Mesenchymal stem cell (in vitro differentiated cells and primary cell): ENCODE measurements at regions not wholly inside any gene's neighbourhood (a gene's known extent, or its start where the extent isn't known, plus 50 kb on each side); places are given as distances from the start of the nearest gene placed in this dataset.

ENCODE experiments used
- DNase-seq: peaks from one replicate; pipeline ENCODE4 v3.0.0-alpha.2; 2013
- H2AFZ ChIP-seq: one replicate; pipeline ENCODE4 v1.6.1; 2013; ENCODE audit warnings: low read depth, mild to moderate bottlenecking, control low read depth, inconsistent platforms, low read length, moderate library complexity
- H2AK5ac ChIP-seq: 2 replicates; pipeline ENCODE4 v1.6.1; 2013; ENCODE audit warnings: low read length, moderate library complexity, mild to moderate bottlenecking, inconsistent platforms; ENCODE audit not compliant: severe bottlenecking
- H2BK120ac ChIP-seq: one replicate; pipeline ENCODE4 v1.6.1; 2013; ENCODE audit warnings: low read depth, mild to moderate bottlenecking, inconsistent platforms, low read length, moderate library complexity
- H2BK12ac ChIP-seq, 2 experiments: one replicate each; pipeline ENCODE4 v1.6.1; 2013; ENCODE audit warnings: inconsistent platforms in 2 of 2, low read length in 2 of 2, mild to moderate bottlenecking in 2 of 2, moderate library complexity in 2 of 2, control low read depth in 1 of 2
- H2BK15ac ChIP-seq: one replicate; pipeline ENCODE4 v1.6.1; 2013; ENCODE audit warnings: mild to moderate bottlenecking, low read depth, inconsistent platforms; ENCODE audit not compliant: poor library complexity, severe bottlenecking
- H2BK5ac ChIP-seq: 2 replicates; pipeline ENCODE4 v1.6.1; 2013; ENCODE audit warnings: low read depth, mild to moderate bottlenecking, low read length, control low read depth, inconsistent platforms; ENCODE audit not compliant: poor library complexity, severe bottlenecking
- H3K14ac ChIP-seq, 2 experiments: one replicate each; pipeline ENCODE4 v1.6.1; 2013; ENCODE audit warnings: inconsistent platforms in 2 of 2, low read length in 2 of 2, control low read depth in 1 of 2, mild to moderate bottlenecking in 1 of 2, moderate library complexity in 1 of 2
- H3K18ac ChIP-seq, 2 experiments: one replicate each; pipeline ENCODE4 v1.6.1; 2013; ENCODE audit warnings: inconsistent platforms in 2 of 2, low read length in 2 of 2, control low read depth in 1 of 2, low read depth in 1 of 2, mild to moderate bottlenecking in 1 of 2
- H3K23ac ChIP-seq, 2 experiments: one replicate each; pipeline ENCODE4 v1.6.1; 2013; ENCODE audit warnings: inconsistent platforms in 2 of 2, low read length in 2 of 2, mild to moderate bottlenecking in 2 of 2, moderate library complexity in 2 of 2, control low read depth in 1 of 2
- H3K27ac ChIP-seq: 2 replicates; pipeline ENCODE4 v1.5.1; 2013; ENCODE audit warnings: mild to moderate bottlenecking, moderate library complexity, low read length, control low read depth, inconsistent platforms; ENCODE audit not compliant: poor library complexity, severe bottlenecking
- H3K27me3 ChIP-seq, 2 experiments: 2 replicates each; pipeline versions ENCODE4 v1.6.1 to v1.7.0; 2013; ENCODE audit warnings: low read length in 2 of 2, mild to moderate bottlenecking in 2 of 2, moderate library complexity in 2 of 2, control low read depth in 1 of 2, inconsistent platforms in 1 of 2; ENCODE audit not compliant: control insufficient read depth in 1 of 2, insufficient read depth in 1 of 2
- H3K36me3 ChIP-seq, 2 experiments: 2 replicates each; pipeline versions ENCODE4 v1.6.1 to v1.7.0; 2013; ENCODE audit warnings: low read length in 2 of 2, control low read depth in 1 of 2, inconsistent platforms in 1 of 2, low read depth in 1 of 2, mild to moderate bottlenecking in 1 of 2; ENCODE audit not compliant: insufficient read depth in 2 of 2, control insufficient read depth in 1 of 2
- H3K4ac ChIP-seq, 2 experiments: one replicate each; pipeline ENCODE4 v1.6.1; 2013; ENCODE audit warnings: inconsistent platforms in 2 of 2, low read length in 2 of 2, mild to moderate bottlenecking in 2 of 2, moderate library complexity in 2 of 2, control low read depth in 1 of 2, low read depth in 1 of 2
- H3K4me1 ChIP-seq: 2 replicates; pipeline ENCODE4 v1.6.1; 2013; ENCODE audit warnings: low read depth, low read length, control low read depth; ENCODE audit not compliant: control insufficient read depth, insufficient read depth
- H3K4me2 ChIP-seq: 2 replicates; pipeline ENCODE4 v1.6.1; 2013; ENCODE audit warnings: low read length, mild to moderate bottlenecking, inconsistent platforms; ENCODE audit not compliant: poor library complexity, severe bottlenecking
- H3K4me3 ChIP-seq, 2 experiments: 2 replicates each; pipeline versions ENCODE4 v1.5.1 to v1.7.0; 2013; ENCODE audit warnings: low read length in 2 of 2, mild to moderate bottlenecking in 2 of 2, control low read depth in 1 of 2, low read depth in 1 of 2; ENCODE audit not compliant: insufficient read depth in 1 of 2
- H3K79me1 ChIP-seq: replicated peaks from 2 replicates; pipeline ENCODE4 v1.6.1; 2013; ENCODE audit warnings: mild to moderate bottlenecking, control low read depth, low read length, inconsistent platforms; ENCODE audit not compliant: poor library complexity, severe bottlenecking
- H3K9ac ChIP-seq: 2 replicates; pipeline ENCODE4 v1.7.0; 2013; ENCODE audit warnings: mild to moderate bottlenecking, low read length, moderate library complexity
- H3K9me3 ChIP-seq: 2 replicates; pipeline ENCODE4 v1.7.0; 2013; ENCODE audit warnings: mild to moderate bottlenecking, low read length; ENCODE audit not compliant: control insufficient read depth
- H4K8ac ChIP-seq: one replicate; pipeline ENCODE4 v1.6.1; 2013; ENCODE audit warnings: inconsistent platforms, mild to moderate bottlenecking, low read length, moderate library complexity
- H4K91ac ChIP-seq: one replicate; pipeline ENCODE4 v1.6.1; 2013; ENCODE audit warnings: mild to moderate bottlenecking, low read length, inconsistent platforms
- WGBS: methylation state at CpG from one replicate; pipeline ENCODE4 v1.1.7; 2013; ENCODE audit warnings: mixed read lengths; 5-methylcytosine and 5-hydroxymethylcytosine counted together

- H3K9me3 ChIP-seq: no peaks in the 10 kb centered on the region
- no peak overlapping the region for H2AK5ac ChIP-seq
- peak overlapping the region in 1 of 2 experiments; percentile 1 for H2BK12ac ChIP-seq
- H2AFZ ChIP-seq: no peak overlapping the region
- H3K9ac ChIP-seq: peak overlapping the region; percentile 66
- H3K27ac ChIP-seq: no peak overlapping the region
- no peak overlapping the region for H3K4me2 ChIP-seq
- WGBS: 34% methylated on average over 2 of the region's 2 CpGs
- H4K91ac ChIP-seq: no peak overlapping the region
- no peak overlapping the region for H3K23ac ChIP-seq
- no peaks in the 10 kb centered on the region for H3K79me1 ChIP-seq
- H3K18ac ChIP-seq: peak overlapping the region in 1 of 2 experiments; percentile 87
- no peak overlapping the region for H3K4me3 ChIP-seq
- H3K36me3 ChIP-seq: no peaks in the 10 kb centered on the region
- no peak overlapping the region for H2BK5ac ChIP-seq
- no peaks in the 10 kb centered on the region for H3K27me3 ChIP-seq
- peak overlapping the region; percentile 64 to 94 for H3K4ac ChIP-seq
- no peak overlapping the region for H2BK15ac ChIP-seq
- H2BK120ac ChIP-seq: peak overlapping the region; percentile 2
- H3K14ac ChIP-seq: no peak overlapping the region
- peaks cover 3% of the 10 kb centered on the region for H3K4me1 ChIP-seq
- H4K8ac ChIP-seq: no peak overlapping the region
- DNase-seq: peak; percentile 68
These were observed 297.9 kb upstream of the KLF6 start for GRCh38 chr10:4082861-4083260.

GRCh38 chr10:4081685-4082111 is 296.7 kb upstream of the KLF6 start:
- no peak overlapping the region for H3K4me2 ChIP-seq
- peak overlapping the region in 1 of 2 experiments; percentile 75 for H3K14ac ChIP-seq
- 30% methylated on average over 5 of the region's 5 CpGs for WGBS
- peak overlapping the region; percentile 66 for H3K9ac ChIP-seq
- no peak overlapping the region for H3K27ac ChIP-seq
- peaks cover 3% of the 10 kb centered on the region for H3K4me1 ChIP-seq
- peak overlapping the region in 1 of 2 experiments; percentile 9 for H3K4me3 ChIP-seq
- H3K18ac ChIP-seq: peak overlapping the region; percentile 44 to 94
- H3K79me1 ChIP-seq: no peaks in the 10 kb centered on the region
- no peak overlapping the region for H2AFZ ChIP-seq
- no peak overlapping the region for H3K23ac ChIP-seq
- no peaks in the 10 kb centered on the region for H3K27me3 ChIP-seq
- H3K4ac ChIP-seq: peak overlapping the region; percentile 9 to 82
- peak overlapping the region; percentile 96 for H4K91ac ChIP-seq
- H4K8ac ChIP-seq: peak overlapping the region; percentile 93
- no peaks in the 10 kb centered on the region for H3K36me3 ChIP-seq
- peak overlapping the region; percentile 65 for H2BK15ac ChIP-seq
- H2BK5ac ChIP-seq: no peak overlapping the region
- peak overlapping the region; percentile 88 to 96 for H2BK12ac ChIP-seq
- peak; percentile 85 for DNase-seq
- H2BK120ac ChIP-seq: peak overlapping the region; percentile 82
- no peaks in the 10 kb centered on the region for H3K9me3 ChIP-seq
- H2AK5ac ChIP-seq: peak overlapping the region; percentile 4

GRCh38 chr10:4080225-4080805 is 295.3 kb upstream of the KLF6 start:
- no peak overlapping the region for H4K91ac ChIP-seq
- H3K9ac ChIP-seq: no peak overlapping the region
- H3K4ac ChIP-seq: peak overlapping the region; percentile 46 to 74
- DNase-seq: no peak
- H3K27me3 ChIP-seq: no peaks in the 10 kb centered on the region
- H3K14ac ChIP-seq: no peak overlapping the region
- peak overlapping the region; percentile 40 to 44 for H2BK12ac ChIP-seq
- H2BK120ac ChIP-seq: no peak overlapping the region
- no peak overlapping the region for H3K27ac ChIP-seq
- peak overlapping the region; percentile 44 for H2BK15ac ChIP-seq
- H2BK5ac ChIP-seq: no peak overlapping the region
- no peaks in the 10 kb centered on the region for H3K36me3 ChIP-seq
- no peak overlapping the region for H3K4me2 ChIP-seq
- peaks cover 3% of the 10 kb centered on the region for H3K4me1 ChIP-seq
- H2AFZ ChIP-seq: no peak overlapping the region
- H3K18ac ChIP-seq: peak overlapping the region in 1 of 2 experiments; percentile 35
- no peaks in the 10 kb centered on the region for H3K9me3 ChIP-seq
- no peak overlapping the region for H2AK5ac ChIP-seq
- H4K8ac ChIP-seq: peak overlapping the region; percentile 67
- H3K79me1 ChIP-seq: no peaks in the 10 kb centered on the region
- 94% methylated on average over 7 of the region's 7 CpGs for WGBS
- H3K4me3 ChIP-seq: no peak overlapping the region
- H3K23ac ChIP-seq: no peak overlapping the region

- Histone ChIP-seq H2BK15ac (no peak overlapping the region), H3K4me1 (peaks cover 4% of the 10 kb centered on the region), H3K18ac (no peak overlapping the region), H2AK5ac (no peak overlapping the region), H3K79me1 (no peaks in the 10 kb centered on the region), H4K8ac (no peak overlapping the region), H2AFZ (no peak overlapping the region), H3K27me3 (no peaks in the 10 kb centered on the region), H3K23ac (no peak overlapping the region), H3K27ac (no peak overlapping the region), H2BK12ac (peak overlapping the region in 1 of 2 experiments; percentile 57), H3K9ac (no peak overlapping the region), H2BK120ac (no peak overlapping the region), H3K4me2 (no peak overlapping the region), H4K91ac (no peak overlapping the region), H3K9me3 (no peaks in the 10 kb centered on the region), H3K4me3 (no peak overlapping the region), H3K4ac (no peak overlapping the region), H2BK5ac (no peak overlapping the region), H3K36me3 (no peaks in the 10 kb centered on the region), H3K14ac (no peak overlapping the region)
- DNase-seq: no peak
- 88% methylated on average over 5 of the region's 5 CpGs for WGBS
These were observed 294.8 kb upstream of the KLF6 start for GRCh38 chr10:4079803-4080202.
